CD14-positive monocyte (primary cell): ENCODE measurements at regions not wholly inside any gene's neighbourhood (a gene's known extent, or its start where the extent isn't known, plus 50 kb on each side); places are given as distances from the start of the nearest gene placed in this dataset.

Source experiments
- DNase-seq, 3 donors: peaks; one replicate each; pipeline ENCODE4 v3.0.0-alpha.2; 2011 to 2022
- H2AFZ ChIP-seq: 2 replicates; pipeline ENCODE4 v1.6.0; 2012; ENCODE audit warnings: mild to moderate bottlenecking, low read depth, low read length, inconsistent platforms; ENCODE audit not compliant: insufficient read depth, poor library complexity, severe bottlenecking
- H3K27ac ChIP-seq, 2 donors: 1 replicate in 1 of 2; 2 replicates in 1 of 2; pipeline ENCODE4 v1.5.1; 2012 to 2013; ENCODE audit warnings: low read length in 2 of 2, control low read depth in 1 of 2, inconsistent platforms in 1 of 2, low read depth in 1 of 2, mild to moderate bottlenecking in 1 of 2
- H3K27me3 ChIP-seq, 2 donors: one replicate each; pipeline versions ENCODE4 v1.6.0 to v1.6.1; 2011 to 2013; ENCODE audit warnings: low read length in 2 of 2; ENCODE audit not compliant: control insufficient read depth in 2 of 2, insufficient read depth in 2 of 2
- H3K36me3 ChIP-seq, 2 donors: replicated peaks in 1 of 2; 1 replicate in 1 of 2; 2 replicates in 1 of 2; pipeline versions ENCODE4 v1.5.1 to v1.6.1; 2012 to 2013; ENCODE audit warnings: low read length in 2 of 2, control low read depth in 1 of 2, inconsistent platforms in 1 of 2, mild to moderate bottlenecking in 1 of 2; ENCODE audit not compliant: insufficient read depth in 2 of 2, control insufficient read depth in 1 of 2
- H3K4me1 ChIP-seq, 2 donors: 1 replicate in 1 of 2; 2 replicates in 1 of 2; pipeline versions ENCODE4 v1.5.1 to v1.6.1; 2012 to 2013; ENCODE audit warnings: low read length in 2 of 2, control low read depth in 1 of 2, inconsistent platforms in 1 of 2, mild to moderate bottlenecking in 1 of 2, moderate library complexity in 1 of 2; ENCODE audit not compliant: insufficient read depth in 2 of 2, control insufficient read depth in 1 of 2
- H3K4me2 ChIP-seq: replicated peaks from 2 replicates; pipeline ENCODE3; 2012; ENCODE audit warnings: low read length, moderate library complexity, mild to moderate bottlenecking; ENCODE audit not compliant: poor library complexity, severe bottlenecking; ENCODE audit errors: extremely low read depth
- H3K4me3 ChIP-seq, 3 experiments: fragments of 200-600 bp in 1 of 3; sonication (generic) in 1 of 3; replicated peaks in 1 of 3; 1 replicate in 2 of 3; 2 replicates in 1 of 3; pipeline ENCODE4 v1.5.1; 2011 to 2013; ENCODE audit warnings: low read length in 3 of 3, mild to moderate bottlenecking in 3 of 3, control low read depth in 2 of 3, low read depth in 2 of 3, inconsistent platforms in 1 of 3, moderate library complexity in 1 of 3
- H3K79me2 ChIP-seq: 2 replicates; pipeline ENCODE4 v1.6.0; 2012; ENCODE audit warnings: mild to moderate bottlenecking, control low read depth, inconsistent platforms, low read length, moderate library complexity; ENCODE audit not compliant: insufficient read depth
- H3K9ac ChIP-seq: 2 replicates; pipeline ENCODE4 v1.6.0; 2017; ENCODE audit warnings: low read length, mild to moderate bottlenecking; ENCODE audit not compliant: insufficient read depth, poor library complexity, severe bottlenecking
- H3K9me3 ChIP-seq, 2 donors: replicated peaks in 1 of 2; 1 replicate in 1 of 2; 2 replicates in 1 of 2; pipeline versions ENCODE4 v1.5.1 to v1.6.1; 2012 to 2013; ENCODE audit warnings: low read length in 2 of 2, control low read depth in 1 of 2; ENCODE audit not compliant: control insufficient read depth in 1 of 2, insufficient read depth in 1 of 2
- H4K20me1 ChIP-seq: 2 replicates; pipeline ENCODE4 v1.6.0; 2012; ENCODE audit warnings: mild to moderate bottlenecking, low read length, control low read depth, moderate library complexity; ENCODE audit not compliant: insufficient read depth
- H3K27ac Mint-ChIP-seq, 7 donors: one replicate each; pipeline ENCODE4 v1.8.0; 2020; ENCODE audit warnings: mild to moderate bottlenecking in 7 of 7, mixed read lengths in 7 of 7, moderate library complexity in 6 of 7, inconsistent platforms in 2 of 7
- H3K27me3 Mint-ChIP-seq, 3 donors: one replicate each; pipeline ENCODE4 v1.8.0; 2021 to 2022; ENCODE audit warnings: low read depth in 3 of 3, mild to moderate bottlenecking in 3 of 3, mixed read lengths in 3 of 3, moderate library complexity in 3 of 3, inconsistent platforms in 1 of 3
- H3K36me3 Mint-ChIP-seq, 2 donors: one replicate each; pipeline ENCODE4 v1.8.0; 2020; ENCODE audit warnings: mixed read lengths in 2 of 2, inconsistent platforms in 1 of 2, mild to moderate bottlenecking in 1 of 2
- H3K4me1 Mint-ChIP-seq: one replicate; pipeline ENCODE4 v1.8.0; 2020; ENCODE audit warnings: mild to moderate bottlenecking, mixed read lengths
- H3K4me3 Mint-ChIP-seq, 2 donors: one replicate each; pipeline ENCODE4 v1.8.0; 2020; ENCODE audit warnings: mild to moderate bottlenecking in 2 of 2, mixed read lengths in 2 of 2, moderate library complexity in 1 of 2
- H3K9me3 Mint-ChIP-seq, 7 donors: one replicate each; pipeline ENCODE4 v1.8.0; 2020 to 2022; ENCODE audit warnings: mixed read lengths in 7 of 7, mild to moderate bottlenecking in 6 of 7, moderate library complexity in 6 of 7, inconsistent platforms in 2 of 7
- whole genome bisulfite sequencing: methylation state at CpG from one replicate; pipeline ENCODE4 v1.1.5; 2013; ENCODE audit warnings: missing lambda C conversion rate; ENCODE audit not compliant: insufficient coverage; 5-methylcytosine and 5-hydroxymethylcytosine counted together
- intact Hi-C, 2 donors: fragments of 100-400 bp; cut with micrococcal nuclease; formaldehyde crosslinking; loops; one replicate each; pipeline versions ENCODE4 v1.15.0 to v1.15.1; 2023
- TF ChIP-seq, protein P1 (sequence below): fragments of 200-600 bp; IDR thresholded peaks from one replicate; pipeline ENCODE4 v1.8.0; 2022; ENCODE audit warnings: antibody characterized with exemption, mild to moderate bottlenecking

DNA sequence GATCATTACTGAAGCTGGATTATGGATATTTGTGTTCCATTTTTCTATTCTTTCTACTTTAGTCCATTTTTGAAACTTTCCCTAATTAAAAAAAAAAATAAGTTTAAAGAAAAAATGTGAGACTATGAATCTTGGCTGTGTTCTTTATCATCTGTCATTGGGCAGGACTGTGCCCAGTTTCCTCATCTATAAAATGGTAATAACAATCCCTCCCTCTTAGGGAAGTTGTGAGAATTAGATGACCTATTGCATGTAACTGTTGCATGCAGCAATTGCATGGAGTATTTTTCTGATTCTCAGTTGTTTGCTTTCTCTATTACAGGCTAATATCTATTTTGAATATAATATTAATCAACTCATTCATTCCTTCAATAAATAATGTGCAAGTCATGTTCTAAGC is 108.2 kb upstream of the LOC128125822 start:
- no peak overlapping the region for H3K4me3 ChIP-seq
- H3K36me3 Mint-ChIP-seq, result no peaks in the 10 kb centered on the region
- H3K4me1 Mint-ChIP-seq, result no peaks in the 10 kb centered on the region
- no peaks in the 10 kb centered on the region for H3K27me3 ChIP-seq
- H3K9me3 Mint-ChIP-seq, result no peaks in the 10 kb centered on the region
- H3K4me2 ChIP-seq, result no peak overlapping the region
- H3K9me3 ChIP-seq, result no peaks in the 10 kb centered on the region
- H3K27ac Mint-ChIP-seq, result no peak overlapping the region
- no peak overlapping the region for H3K27ac ChIP-seq
- H2AFZ ChIP-seq, result no peak overlapping the region
- no peak for DNase-seq
- intact Hi-C loops, result no loop called here
- TF ChIP-seq, protein P1, sequence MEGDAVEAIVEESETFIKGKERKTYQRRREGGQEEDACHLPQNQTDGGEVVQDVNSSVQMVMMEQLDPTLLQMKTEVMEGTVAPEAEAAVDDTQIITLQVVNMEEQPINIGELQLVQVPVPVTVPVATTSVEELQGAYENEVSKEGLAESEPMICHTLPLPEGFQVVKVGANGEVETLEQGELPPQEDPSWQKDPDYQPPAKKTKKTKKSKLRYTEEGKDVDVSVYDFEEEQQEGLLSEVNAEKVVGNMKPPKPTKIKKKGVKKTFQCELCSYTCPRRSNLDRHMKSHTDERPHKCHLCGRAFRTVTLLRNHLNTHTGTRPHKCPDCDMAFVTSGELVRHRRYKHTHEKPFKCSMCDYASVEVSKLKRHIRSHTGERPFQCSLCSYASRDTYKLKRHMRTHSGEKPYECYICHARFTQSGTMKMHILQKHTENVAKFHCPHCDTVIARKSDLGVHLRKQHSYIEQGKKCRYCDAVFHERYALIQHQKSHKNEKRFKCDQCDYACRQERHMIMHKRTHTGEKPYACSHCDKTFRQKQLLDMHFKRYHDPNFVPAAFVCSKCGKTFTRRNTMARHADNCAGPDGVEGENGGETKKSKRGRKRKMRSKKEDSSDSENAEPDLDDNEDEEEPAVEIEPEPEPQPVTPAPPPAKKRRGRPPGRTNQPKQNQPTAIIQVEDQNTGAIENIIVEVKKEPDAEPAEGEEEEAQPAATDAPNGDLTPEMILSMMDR, result no peak
- H4K20me1 ChIP-seq, result no peaks in the 10 kb centered on the region
- no peaks in the 10 kb centered on the region for H3K4me1 ChIP-seq
- H3K4me3 Mint-ChIP-seq, result no peak overlapping the region
- no peak overlapping the region for H3K9ac ChIP-seq
- no peaks in the 10 kb centered on the region for H3K79me2 ChIP-seq
- peaks cover 0 to 2% (median 1%) of the 10 kb centered on the region in 3 donors for H3K27me3 Mint-ChIP-seq
- H3K36me3 ChIP-seq, result no peaks in the 10 kb centered on the region

- no peaks in the 10 kb centered on the region for H3K9me3 ChIP-seq
- no peak overlapping the region for H3K9ac ChIP-seq
- H3K27ac Mint-ChIP-seq, result no peak overlapping the region
- peaks cover 0 to 2% (median 1%) of the 10 kb centered on the region in 3 donors for H3K27me3 Mint-ChIP-seq
- H3K9me3 Mint-ChIP-seq, result peaks cover 0 to 4% (median 0%) of the 10 kb centered on the region in 7 donors
- no peaks in the 10 kb centered on the region for H3K36me3 ChIP-seq
- no peak overlapping the region for H3K4me3 Mint-ChIP-seq
- no peak overlapping the region for H2AFZ ChIP-seq
- no peaks in the 10 kb centered on the region for H4K20me1 ChIP-seq
- intact Hi-C loops, result no loop called here
- no peaks in the 10 kb centered on the region for H3K4me1 ChIP-seq
- no peak overlapping the region for H3K4me2 ChIP-seq
- no peak overlapping the region for H3K4me3 ChIP-seq
- H3K36me3 Mint-ChIP-seq, result no peaks in the 10 kb centered on the region
- H3K79me2 ChIP-seq, result no peaks in the 10 kb centered on the region
- H3K27ac ChIP-seq, result no peak overlapping the region
- TF ChIP-seq, protein P1, result no peak
- H3K27me3 ChIP-seq, result no peaks in the 10 kb centered on the region
- no peaks in the 10 kb centered on the region for H3K4me1 Mint-ChIP-seq
- 100% methylated on average over 2 of the region's 2 CpGs for WGBS
- no peak for DNase-seq
Measured at GRCh38 chr6:63465750-63466149, 106.5 kb upstream of the LOC128125822 start.
